H9 (cell line): ENCODE measurements at regions not wholly inside any gene's neighbourhood (a gene's known extent, or its start where the extent isn't known, plus 50 kb on each side); places are given as distances from the start of the nearest gene placed in this dataset.

Experiments
- DNase-seq: peaks from one replicate; pipeline ENCODE4 v3.0.0-alpha.2; 2017
- H2AFZ ChIP-seq: one replicate; pipeline ENCODE4 v1.6.1; 2013; ENCODE audit warnings: mild to moderate bottlenecking, low read length, control low read depth, moderate library complexity
- H2AK5ac ChIP-seq: 2 replicates; pipeline ENCODE4 v1.6.1; 2013; ENCODE audit warnings: low read length, control low read depth, mixed read lengths; ENCODE audit not compliant: insufficient read length
- H2BK120ac ChIP-seq: one replicate; pipeline ENCODE4 v1.6.1; 2013; ENCODE audit warnings: low read depth, mild to moderate bottlenecking, low read length, control low read depth, inconsistent platforms; ENCODE audit not compliant: poor library complexity, severe bottlenecking
- H2BK12ac ChIP-seq: 2 replicates; pipeline ENCODE4 v1.6.1; 2013; ENCODE audit warnings: low read length, control low read depth, mixed read lengths, low read depth; ENCODE audit not compliant: insufficient read length
- H2BK15ac ChIP-seq: 2 replicates; pipeline ENCODE4 v1.6.1; 2013; ENCODE audit warnings: low read depth, low read length, control low read depth
- H2BK20ac ChIP-seq: one replicate; pipeline ENCODE4 v1.6.1; 2013; ENCODE audit warnings: low read depth, mild to moderate bottlenecking, low read length, control low read depth, inconsistent platforms; ENCODE audit not compliant: poor library complexity, severe bottlenecking
- H2BK5ac ChIP-seq: 2 replicates; pipeline ENCODE4 v1.6.1; 2013; ENCODE audit warnings: low read length, control low read depth, mixed read lengths; ENCODE audit not compliant: insufficient read length
- H3K14ac ChIP-seq: 2 replicates; pipeline ENCODE4 v1.6.1; 2013; ENCODE audit warnings: low read length, control low read depth; ENCODE audit not compliant: insufficient read depth
- H3K18ac ChIP-seq: 2 replicates; pipeline ENCODE4 v1.6.1; 2013; ENCODE audit warnings: low read depth, mild to moderate bottlenecking, mixed read lengths, low read length, control low read depth; ENCODE audit not compliant: insufficient read length
- H3K23ac ChIP-seq: 2 replicates; pipeline ENCODE4 v1.6.1; 2013; ENCODE audit warnings: low read length, control low read depth, mixed read lengths, low read depth; ENCODE audit not compliant: insufficient read length
- H3K23me2 ChIP-seq: 2 replicates; pipeline ENCODE4 v1.6.1; 2013; ENCODE audit warnings: low read depth, mild to moderate bottlenecking, mixed read lengths, low read length, control low read depth; ENCODE audit not compliant: insufficient read length, poor library complexity, severe bottlenecking
- H3K27ac ChIP-seq: 2 replicates; pipeline ENCODE4 v1.5.1; 2013; ENCODE audit warnings: low read length, control low read depth, mixed read lengths, low read depth; ENCODE audit not compliant: insufficient read length
- H3K27me3 ChIP-seq: 2 replicates; pipeline ENCODE4 v1.6.1; 2013; ENCODE audit warnings: low read length, control low read depth, inconsistent platforms; ENCODE audit not compliant: insufficient read depth
- H3K4ac ChIP-seq: 2 replicates; pipeline ENCODE4 v1.6.1; 2013; ENCODE audit warnings: low read depth, mild to moderate bottlenecking, control low read depth, inconsistent platforms, low read length, moderate library complexity
- H3K4me1 ChIP-seq: 2 replicates; pipeline ENCODE4 v1.6.1; 2013; ENCODE audit warnings: low read length, control low read depth, inconsistent platforms; ENCODE audit not compliant: insufficient read depth
- H3K4me2 ChIP-seq: 2 replicates; pipeline ENCODE4 v1.6.1; 2013; ENCODE audit warnings: low read length, control low read depth, mixed read lengths; ENCODE audit not compliant: insufficient read length, insufficient read depth
- H3K56ac ChIP-seq: 2 replicates; pipeline ENCODE4 v1.6.1; 2013; ENCODE audit warnings: low read depth, mild to moderate bottlenecking, mixed read lengths, low read length, control low read depth; ENCODE audit not compliant: insufficient read length
- H3K79me1 ChIP-seq: 2 replicates; pipeline ENCODE4 v1.6.1; 2013; ENCODE audit warnings: low read depth, mild to moderate bottlenecking, moderate library complexity, low read length, control low read depth, inconsistent platforms; ENCODE audit not compliant: insufficient read depth, poor library complexity, severe bottlenecking
- H3K79me2 ChIP-seq: 2 replicates; pipeline ENCODE4 v1.6.1; 2013; ENCODE audit warnings: low read length, control low read depth, inconsistent platforms; ENCODE audit not compliant: insufficient read depth
- H3K9ac ChIP-seq: 2 replicates; pipeline ENCODE4 v1.6.1; 2013; ENCODE audit warnings: low read length, control low read depth, mixed read lengths; ENCODE audit not compliant: insufficient read length; ENCODE audit errors: extremely low read depth
- H3K9me3 ChIP-seq: one replicate; pipeline ENCODE4 v1.6.1; 2013; ENCODE audit warnings: low read depth, low read length, inconsistent platforms; ENCODE audit not compliant: control insufficient read depth
- H3T11ph ChIP-seq: one replicate; pipeline ENCODE4 v1.6.1; 2013; ENCODE audit warnings: mild to moderate bottlenecking, low read length, control low read depth, inconsistent platforms
- H4K20me1 ChIP-seq: one replicate; pipeline ENCODE4 v1.6.1; 2013; ENCODE audit not compliant: control insufficient read depth, insufficient read length, insufficient read depth
- H4K5ac ChIP-seq: 2 replicates; pipeline ENCODE4 v1.6.1; 2013; ENCODE audit warnings: low read depth, mild to moderate bottlenecking, mixed read lengths, low read length, control low read depth; ENCODE audit not compliant: insufficient read length
- H4K8ac ChIP-seq: replicated peaks from 2 replicates; pipeline ENCODE4 v1.6.1; 2013; ENCODE audit warnings: low read length, control low read depth, mixed read lengths, low read depth; ENCODE audit not compliant: insufficient read length
- H4K91ac ChIP-seq: 2 replicates; pipeline ENCODE4 v1.6.1; 2013; ENCODE audit warnings: low read depth, mild to moderate bottlenecking, moderate library complexity, mixed read lengths, low read length, control low read depth; ENCODE audit not compliant: insufficient read length
- H3K27ac Mint-ChIP-seq, 3 experiments: 2 replicates in 2 of 3; 3 replicates in 1 of 3; pipeline ENCODE4 v1.8.0; 2020 to 2021; ENCODE audit warnings: mixed read lengths in 3 of 3, mild to moderate bottlenecking in 1 of 3, moderate library complexity in 1 of 3
- H3K27me3 Mint-ChIP-seq: 2 replicates; pipeline ENCODE4 v1.8.0; 2021; ENCODE audit warnings: low read depth, mild to moderate bottlenecking, moderate library complexity, mixed read lengths
- H3K36me3 Mint-ChIP-seq, 3 experiments: 2 replicates in 2 of 3; 3 replicates in 1 of 3; pipeline ENCODE4 v1.8.0; 2020 to 2021; ENCODE audit warnings: low read depth in 3 of 3, mixed read lengths in 3 of 3; ENCODE audit not compliant: insufficient read depth in 1 of 3
- H3K4me1 Mint-ChIP-seq, 2 experiments: 2 replicates each; pipeline ENCODE4 v1.8.0; 2020; ENCODE audit warnings: mixed read lengths in 2 of 2
- H3K4me3 Mint-ChIP-seq, 2 experiments: 2 replicates in 1 of 2; 3 replicates in 1 of 2; pipeline ENCODE4 v1.8.0; 2020 to 2021; ENCODE audit warnings: mild to moderate bottlenecking in 2 of 2, mixed read lengths in 2 of 2, moderate library complexity in 1 of 2
- H3K9me3 Mint-ChIP-seq, 2 experiments: 2 replicates in 1 of 2; 3 replicates in 1 of 2; pipeline ENCODE4 v1.8.0; 2020; ENCODE audit warnings: mild to moderate bottlenecking in 2 of 2, mixed read lengths in 2 of 2, moderate library complexity in 1 of 2
- WGBS: extraction: QIAGEN DNeasy Blood & Tissue Kit; methylation state at CpG from one replicate; pipeline ENCODE4 v1.1.7; 2013; ENCODE audit warnings: missing lambda C conversion rate, low lambda C conversion rate, mixed read lengths; ENCODE audit not compliant: insufficient read length; ENCODE audit errors: extremely low coverage; 5-methylcytosine and 5-hydroxymethylcytosine counted together
- TF ChIP-seq, protein P1 (sequence below): fragments of 200-600 bp; sonication (generic); conservative IDR thresholded peaks from 3 replicates; pipeline ENCODE4 v1.8.0; 2021; ENCODE audit warnings: antibody characterized with exemption, mild to moderate bottlenecking

DNA sequence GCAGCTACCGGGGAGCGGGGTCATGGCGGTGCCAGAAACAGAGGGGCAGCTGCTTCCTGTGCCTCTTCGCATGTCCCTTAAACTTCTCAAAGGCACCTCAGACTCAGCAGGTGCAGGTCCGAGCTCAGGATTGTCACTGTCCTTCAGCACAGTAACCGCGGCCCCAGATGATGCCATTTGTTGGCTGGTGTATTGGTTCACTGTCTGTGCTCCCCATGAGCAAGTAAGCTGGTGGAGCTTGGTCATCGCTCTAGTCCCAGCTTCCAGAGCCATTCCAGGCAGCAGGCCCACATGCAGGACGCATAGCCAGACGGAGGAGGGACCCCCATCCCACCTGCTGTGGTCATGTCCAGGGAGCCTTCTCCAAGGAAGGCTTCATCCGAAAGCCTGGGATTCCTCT, 154.0 kb upstream of the AJAP1 start:
- Histone ChIP-seq H3K14ac (no peak overlapping the region; the same call in 1 of the 2 replicates), H3K56ac (no peak overlapping the region), H4K91ac (no peak overlapping the region), H2BK5ac (no peak overlapping the region), H2AFZ (no peak overlapping the region), H2BK15ac (no peak overlapping the region), H2BK20ac (no peak overlapping the region), H2AK5ac (no peak overlapping the region), H3K79me1 (no peaks in the 10 kb centered on the region), H3K4ac (no peak overlapping the region), H3K79me2 (no peaks in the 10 kb centered on the region), H3K23ac (no peak overlapping the region), H3K23me2 (no peaks in the 10 kb centered on the region), H4K8ac (no peak overlapping the region), H4K20me1 (peaks cover 2% of the 10 kb centered on the region), H4K5ac (no peak overlapping the region), H3K27ac (no peak overlapping the region), H3K27me3 (no peaks in the 10 kb centered on the region), H3K9ac (no peak overlapping the region), H3K4me1 (no peaks in the 10 kb centered on the region), H3T11ph (no peak overlapping the region), H3K4me2 (no peak overlapping the region), H3K18ac (no peak overlapping the region), H3K9me3 (no peaks in the 10 kb centered on the region), H2BK12ac (no peak overlapping the region), H2BK120ac (no peak overlapping the region)
- H3K4me1 Mint-ChIP-seq, result no peaks in the 10 kb centered on the region
- TF ChIP-seq, protein P1, sequence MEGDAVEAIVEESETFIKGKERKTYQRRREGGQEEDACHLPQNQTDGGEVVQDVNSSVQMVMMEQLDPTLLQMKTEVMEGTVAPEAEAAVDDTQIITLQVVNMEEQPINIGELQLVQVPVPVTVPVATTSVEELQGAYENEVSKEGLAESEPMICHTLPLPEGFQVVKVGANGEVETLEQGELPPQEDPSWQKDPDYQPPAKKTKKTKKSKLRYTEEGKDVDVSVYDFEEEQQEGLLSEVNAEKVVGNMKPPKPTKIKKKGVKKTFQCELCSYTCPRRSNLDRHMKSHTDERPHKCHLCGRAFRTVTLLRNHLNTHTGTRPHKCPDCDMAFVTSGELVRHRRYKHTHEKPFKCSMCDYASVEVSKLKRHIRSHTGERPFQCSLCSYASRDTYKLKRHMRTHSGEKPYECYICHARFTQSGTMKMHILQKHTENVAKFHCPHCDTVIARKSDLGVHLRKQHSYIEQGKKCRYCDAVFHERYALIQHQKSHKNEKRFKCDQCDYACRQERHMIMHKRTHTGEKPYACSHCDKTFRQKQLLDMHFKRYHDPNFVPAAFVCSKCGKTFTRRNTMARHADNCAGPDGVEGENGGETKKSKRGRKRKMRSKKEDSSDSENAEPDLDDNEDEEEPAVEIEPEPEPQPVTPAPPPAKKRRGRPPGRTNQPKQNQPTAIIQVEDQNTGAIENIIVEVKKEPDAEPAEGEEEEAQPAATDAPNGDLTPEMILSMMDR, result no peak
- peaks cover 24% of the 10 kb centered on the region for H3K27me3 Mint-ChIP-seq
- peaks cover 2 to 5% of the 10 kb centered on the region in 2 experiments; a peak in 2 of 5 replicates for H3K9me3 Mint-ChIP-seq
- H3K27ac Mint-ChIP-seq, result no peak overlapping the region
- H3K36me3 Mint-ChIP-seq, result 0 out of 7 replicates have a peak, but pooled peaks cover 0 to 1% (median 0%) of the 10 kb centered on the region in 3 experiments
- whole genome bisulfite sequencing, result no CpG with 5 or more reads among the region's 11 CpGs
- H3K4me3 Mint-ChIP-seq, result no peak overlapping the region
- no peak for DNase-seq
